GM12874 (cell line): ENCODE measurements at regions not wholly inside any gene's neighbourhood (a gene's known extent, or its start where the extent isn't known, plus 50 kb on each side); places are given as distances from the start of the nearest gene placed in this dataset.

ENCODE experiments used
- TF ChIP-seq, protein P1 (sequence below): IDR thresholded peaks from 2 replicates; pipeline ENCODE4 v1.5.1; 2011; ENCODE audit warnings: low read depth, mild to moderate bottlenecking, control low read depth, low read length, moderate library complexity; ENCODE audit not compliant: insufficient read depth

DNA sequence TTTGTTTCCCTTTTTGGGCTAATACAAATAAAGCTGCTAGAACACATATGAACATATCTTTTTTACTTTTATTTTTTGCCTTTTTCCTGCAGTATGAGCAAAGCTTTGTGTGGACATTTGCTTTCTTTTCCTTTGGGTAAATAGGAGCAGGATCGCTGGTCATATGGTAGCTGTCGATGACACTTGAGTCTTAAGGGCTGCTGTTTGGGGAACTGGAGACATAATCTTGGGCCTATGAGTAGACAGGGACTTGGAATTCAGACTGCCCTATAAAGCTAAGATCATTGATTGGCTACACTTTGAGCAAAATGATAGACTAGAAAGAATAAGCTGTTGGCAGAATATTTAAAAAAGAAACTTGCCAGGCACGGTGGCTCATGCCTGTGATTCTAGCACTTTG lies 60.9 kb upstream of the ABL1 start:
- TF ChIP-seq, protein P1, sequence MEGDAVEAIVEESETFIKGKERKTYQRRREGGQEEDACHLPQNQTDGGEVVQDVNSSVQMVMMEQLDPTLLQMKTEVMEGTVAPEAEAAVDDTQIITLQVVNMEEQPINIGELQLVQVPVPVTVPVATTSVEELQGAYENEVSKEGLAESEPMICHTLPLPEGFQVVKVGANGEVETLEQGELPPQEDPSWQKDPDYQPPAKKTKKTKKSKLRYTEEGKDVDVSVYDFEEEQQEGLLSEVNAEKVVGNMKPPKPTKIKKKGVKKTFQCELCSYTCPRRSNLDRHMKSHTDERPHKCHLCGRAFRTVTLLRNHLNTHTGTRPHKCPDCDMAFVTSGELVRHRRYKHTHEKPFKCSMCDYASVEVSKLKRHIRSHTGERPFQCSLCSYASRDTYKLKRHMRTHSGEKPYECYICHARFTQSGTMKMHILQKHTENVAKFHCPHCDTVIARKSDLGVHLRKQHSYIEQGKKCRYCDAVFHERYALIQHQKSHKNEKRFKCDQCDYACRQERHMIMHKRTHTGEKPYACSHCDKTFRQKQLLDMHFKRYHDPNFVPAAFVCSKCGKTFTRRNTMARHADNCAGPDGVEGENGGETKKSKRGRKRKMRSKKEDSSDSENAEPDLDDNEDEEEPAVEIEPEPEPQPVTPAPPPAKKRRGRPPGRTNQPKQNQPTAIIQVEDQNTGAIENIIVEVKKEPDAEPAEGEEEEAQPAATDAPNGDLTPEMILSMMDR: no peak

GRCh38 chr9:130775336-130775991 lies 59.6 kb upstream of the ABL1 start:
- TF ChIP-seq, protein P1: no peak

- TF ChIP-seq, protein P1: no peak
Measured at GRCh38 chr9:130779153-130779855, 55.8 kb upstream of the ABL1 start.

DNA sequence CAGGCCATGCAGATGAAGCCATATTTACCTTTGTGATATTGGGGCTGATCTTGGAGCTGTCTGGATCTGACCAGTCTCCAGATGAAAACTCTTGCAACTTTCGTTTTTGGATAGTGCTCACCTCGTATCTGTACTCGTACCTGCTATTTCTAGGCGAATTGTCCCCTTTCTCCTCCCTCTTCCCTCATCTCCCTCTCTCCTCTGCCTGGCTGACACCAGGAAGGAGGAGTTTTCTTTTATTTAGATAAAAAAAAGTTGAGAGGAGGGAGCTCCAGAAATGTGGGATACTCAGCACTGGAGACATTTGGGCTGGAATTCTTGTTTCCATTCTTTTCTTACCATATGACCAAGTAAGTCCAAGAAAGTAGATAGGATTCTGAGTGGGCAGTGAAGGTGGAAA lies 54.6 kb upstream of the ABL1 start:
- TF ChIP-seq, protein P1: no peak

DNA sequence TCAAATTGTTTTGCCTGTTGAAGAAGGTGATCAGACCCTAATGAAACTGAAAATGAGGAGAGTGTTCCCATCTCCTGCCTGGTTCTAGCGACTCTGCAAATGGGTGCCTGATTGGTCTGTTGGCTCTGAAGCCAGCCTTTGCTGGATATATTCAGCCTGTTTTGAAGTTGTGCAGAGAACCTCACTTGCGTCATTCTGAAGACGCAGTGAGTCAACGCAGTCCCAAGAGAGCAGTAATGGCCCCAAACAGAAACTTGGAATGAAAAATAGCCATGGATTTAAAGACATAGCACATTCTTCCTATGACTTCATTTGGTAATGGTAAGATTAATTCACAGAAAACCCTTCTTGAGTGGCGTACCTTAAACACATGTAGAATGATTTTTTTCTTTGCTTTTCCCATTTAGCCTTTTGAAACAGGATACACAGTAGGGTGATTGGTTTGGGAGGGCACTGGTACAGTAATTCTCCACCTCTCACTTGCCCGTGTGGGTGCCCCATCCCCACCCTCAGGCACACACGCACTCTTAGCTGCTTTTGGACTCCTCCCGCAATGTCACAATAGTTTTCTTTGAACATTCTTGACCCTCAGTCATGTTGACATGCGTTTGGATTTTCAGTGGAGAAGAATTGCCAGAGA lies 54.1 kb upstream of the ABL1 start:
- TF ChIP-seq, protein P1: no peak

GRCh38 chr9:130781569-130781968 lies 53.5 kb upstream of the ABL1 start:
- TF ChIP-seq, protein P1: no peak

DNA sequence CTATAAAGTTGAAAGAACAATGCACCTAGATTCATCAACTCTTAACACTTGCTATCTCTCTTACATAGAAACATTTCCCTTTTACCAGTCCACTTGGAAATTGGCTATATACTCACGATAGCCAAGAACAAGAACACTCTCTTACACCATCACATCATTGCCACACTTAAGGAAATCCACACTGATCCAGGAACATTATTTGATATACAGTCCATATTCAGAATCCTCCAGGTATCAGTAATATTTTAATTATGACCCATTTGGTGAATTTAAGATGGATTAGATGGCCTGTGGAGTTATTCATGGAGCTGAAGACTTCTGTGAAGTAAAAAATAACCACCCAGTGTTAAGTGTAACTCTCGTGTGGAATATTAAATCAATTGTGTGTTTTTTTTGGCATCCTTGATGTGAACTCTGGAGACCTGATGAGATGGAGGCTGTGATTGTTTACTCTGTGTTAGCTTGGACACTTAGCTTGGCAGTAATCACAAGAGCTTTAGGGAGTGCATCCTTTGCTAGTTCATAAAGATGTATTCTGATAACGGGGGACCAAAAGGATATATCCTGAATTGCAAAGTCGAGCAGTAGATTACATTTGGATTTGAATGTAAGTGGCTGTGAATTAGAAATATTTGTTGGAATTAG lies 52.0 kb upstream of the ABL1 start:
- TF ChIP-seq, protein P1: no peak
